Ishikawa (cell line): ENCODE measurements at regions not wholly inside any gene's neighbourhood (a gene's known extent, or its start where the extent isn't known, plus 50 kb on each side); places are given as distances from the start of the nearest gene placed in this dataset.

Source experiments
- CEBPB ChIP-seq: IDR thresholded peaks from 2 replicates; pipeline ENCODE4 v1.6.1; 2012
- CREB1 ChIP-seq: IDR thresholded peaks from 2 replicates; pipeline ENCODE4 v1.6.1; 2012; ENCODE audit warnings: low read depth
- EGR1 ChIP-seq: IDR thresholded peaks from 2 replicates; pipeline ENCODE4 v1.6.1; 2012
- EP300 ChIP-seq: IDR thresholded peaks from 2 replicates; pipeline ENCODE4 v1.6.1; 2012; ENCODE audit warnings: borderline replicate concordance
- FOXM1 ChIP-seq: IDR thresholded peaks from 2 replicates; pipeline ENCODE4 v1.6.1; 2012; ENCODE audit warnings: low read depth, borderline replicate concordance
- MAX ChIP-seq: IDR thresholded peaks from 2 replicates; pipeline ENCODE4 v1.6.1; 2012
- NFIC ChIP-seq: IDR thresholded peaks from 2 replicates; pipeline ENCODE4 v1.6.1; 2012
- RAD21 ChIP-seq: IDR thresholded peaks from 2 replicates; pipeline ENCODE4 v1.6.1; 2012; ENCODE audit warnings: low read depth
- REST ChIP-seq: IDR thresholded peaks from 2 replicates; pipeline ENCODE4 v1.6.1; 2012; ENCODE audit warnings: low read depth, mild to moderate bottlenecking
- TAF1 ChIP-seq: IDR thresholded peaks from 2 replicates; pipeline ENCODE4 v1.6.1; 2012; ENCODE audit warnings: low read depth, mild to moderate bottlenecking
- TCF12 ChIP-seq: IDR thresholded peaks from 2 replicates; pipeline ENCODE4 v1.6.1; 2012; ENCODE audit warnings: low read depth
- TEAD4 ChIP-seq: IDR thresholded peaks from 2 replicates; pipeline ENCODE4 v1.6.1; 2012
- USF1 ChIP-seq: IDR thresholded peaks from 2 replicates; pipeline ENCODE4 v1.6.1; 2012
- YY1 ChIP-seq: IDR thresholded peaks from 2 replicates; pipeline ENCODE4 v1.6.1; 2012; ENCODE audit warnings: low read depth
- ZBTB7A ChIP-seq: IDR thresholded peaks from 2 replicates; pipeline ENCODE4 v1.6.1; 2012; ENCODE audit warnings: low read depth

- TF ChIP-seq USF1 (no peak), CEBPB (no peak), CREB1 (no peak), ZBTB7A (no peak), MAX (no peak), TAF1 (no peak), EGR1 (no peak), FOXM1 (no peak), TEAD4 (no peak), RAD21 (no peak), NFIC (no peak)
These were observed 153.1 kb upstream of the THUMPD2 start for GRCh38 chr2:39932198-39932597.

DNA sequence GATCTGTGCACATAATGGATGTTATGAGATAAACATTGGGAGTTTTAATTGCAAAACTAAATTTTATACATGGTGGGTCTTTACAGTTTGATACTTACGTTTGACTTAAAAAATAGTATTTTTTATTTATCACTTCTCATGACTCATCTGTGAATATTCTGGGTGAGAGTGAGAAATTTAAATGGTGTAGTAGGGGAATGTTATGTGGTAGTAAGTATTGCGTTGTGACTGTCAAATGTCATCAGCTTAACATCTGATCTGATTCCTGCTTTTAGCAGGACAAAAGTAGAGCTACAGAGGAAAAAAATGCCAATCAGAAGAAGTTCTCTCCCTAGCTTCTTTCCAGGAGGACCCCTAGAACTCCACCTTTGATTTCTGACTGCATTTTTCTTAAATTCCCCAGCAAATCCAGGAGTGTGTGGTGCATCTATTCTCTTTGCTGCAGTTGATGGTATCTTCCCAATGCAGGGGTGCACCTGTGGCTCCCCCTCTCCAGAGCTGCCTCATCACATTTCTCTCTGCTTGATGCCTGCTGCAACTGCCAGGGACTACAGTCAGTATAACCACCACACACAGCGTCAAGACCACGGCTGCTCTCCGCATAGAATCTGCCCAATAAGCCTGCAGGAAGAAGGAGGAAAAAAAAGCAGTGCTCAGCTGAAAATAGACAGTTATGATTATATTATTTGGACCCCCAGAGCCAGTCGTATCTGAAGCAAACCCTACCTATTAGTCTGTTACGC is 151.3 kb upstream of the THUMPD2 start:
- TF ChIP-seq MAX = no peak
- no peak for TF ChIP-seq RAD21
- no peak for TF ChIP-seq CEBPB
- no peak for TF ChIP-seq FOXM1
- no peak for TF ChIP-seq EGR1
- TF ChIP-seq NFIC = no peak
- no peak for TF ChIP-seq REST
- TF ChIP-seq ZBTB7A = no peak
- TF ChIP-seq TAF1 = no peak
- TF ChIP-seq TCF12 = no peak
- TF ChIP-seq EP300 = no peak
- TF ChIP-seq USF1 = no peak
- no peak for TF ChIP-seq YY1
- TF ChIP-seq TEAD4 = no peak
- TF ChIP-seq CREB1 = no peak

GRCh38 chr2:39929531-39929930 is 150.5 kb upstream of the THUMPD2 start:
- TF ChIP-seq USF1 = no peak
- TF ChIP-seq TAF1 = no peak
- no peak for TF ChIP-seq ZBTB7A
- no peak for TF ChIP-seq CEBPB
- TF ChIP-seq NFIC = no peak
- no peak for TF ChIP-seq RAD21
- TF ChIP-seq TCF12 = no peak
- TF ChIP-seq TEAD4 = no peak

- TF ChIP-seq YY1 (no peak), FOXM1 (no peak), NFIC (no peak)
These were observed 146.3 kb upstream of the THUMPD2 start for GRCh38 chr2:39925312-39925711.

DNA sequence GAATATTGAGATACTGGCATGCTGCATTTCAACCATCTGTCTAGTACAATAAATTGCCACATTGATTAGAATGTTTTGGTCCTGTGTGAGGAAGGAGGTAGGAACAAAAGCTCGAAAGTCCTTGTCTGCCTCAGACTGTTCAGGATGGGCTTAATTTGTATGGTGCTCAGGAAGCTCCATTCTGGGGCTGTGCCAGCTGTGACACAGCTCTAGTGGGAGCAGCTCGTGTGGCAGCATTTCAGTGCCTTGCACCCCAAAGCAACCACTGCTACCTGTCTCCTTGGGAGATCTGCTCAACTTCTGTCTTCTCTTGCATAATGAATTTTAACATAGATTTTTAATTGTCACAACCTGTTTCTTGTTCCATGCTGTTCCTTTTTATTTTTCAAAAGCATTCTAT is 144.4 kb upstream of the THUMPD2 start:
- no peak for TF ChIP-seq EP300
- TF ChIP-seq EGR1 = no peak

DNA sequence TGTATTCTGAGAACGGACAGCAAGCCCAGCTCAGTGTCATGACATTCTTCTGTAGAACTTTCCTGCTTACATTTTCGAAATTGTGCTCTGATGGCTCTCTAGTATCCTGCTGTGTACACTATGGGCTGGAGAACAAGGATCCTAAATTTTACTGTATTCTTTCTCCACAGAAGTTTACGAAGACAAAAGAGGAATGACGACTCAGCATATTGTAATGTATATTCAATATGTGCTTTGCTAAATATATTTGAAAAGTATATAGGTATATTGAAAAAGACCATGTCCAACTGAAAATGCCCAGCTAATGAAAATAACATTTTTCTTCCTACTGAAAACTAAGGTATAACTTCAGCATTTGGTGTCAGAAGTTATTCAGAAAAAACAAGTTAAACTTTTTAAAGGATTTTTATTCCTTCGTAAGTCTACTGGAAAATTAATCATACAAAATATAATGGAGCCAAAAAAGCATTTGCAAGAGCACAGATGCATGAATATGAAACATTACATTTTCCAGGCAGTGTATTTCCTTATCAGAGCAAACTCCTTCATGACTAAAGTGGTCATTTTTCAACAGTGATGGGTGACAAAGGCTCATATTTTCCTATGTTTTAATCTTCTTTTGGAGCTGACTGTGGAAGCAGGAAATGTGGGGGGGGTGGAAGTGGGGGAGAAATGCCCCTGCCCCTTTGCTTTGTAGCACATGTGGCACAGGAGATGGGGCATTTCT is 143.8 kb upstream of the THUMPD2 start:
- TF ChIP-seq TAF1 = no peak
- TF ChIP-seq TEAD4 = no peak
- TF ChIP-seq FOXM1 = no peak
- no peak for TF ChIP-seq TCF12
- no peak for TF ChIP-seq MAX
- no peak for TF ChIP-seq RAD21

- no peak for TF ChIP-seq CEBPB
- TF ChIP-seq TAF1 = no peak
- TF ChIP-seq REST = no peak
- no peak for TF ChIP-seq TEAD4
- TF ChIP-seq TCF12 = no peak
- no peak for TF ChIP-seq USF1
- no peak for TF ChIP-seq ZBTB7A
- TF ChIP-seq EP300 = no peak
- no peak for TF ChIP-seq FOXM1
These were observed 141.3 kb upstream of the THUMPD2 start for GRCh38 chr2:39920307-39920801.
